SK-MEL-5 (cell line): ENCODE measurements at regions not wholly inside any gene's neighbourhood (a gene's known extent, or its start where the extent isn't known, plus 50 kb on each side); places are given as distances from the start of the nearest gene placed in this dataset.

Experiments used
- DNase-seq: peaks from one replicate; pipeline ENCODE4 v3.0.0-alpha.2; 2016; ENCODE audit warnings: low read depth, low spot score
- in situ Hi-C: cut with HindIII; loops from 2 replicates; pipeline ENCODE4 v1.10.0; 2016; ENCODE audit warnings: low sequenced_read_pairs, high pct_unique_total_duplicates, low pct_unique_long_range_greater_than_20kb

DNA sequence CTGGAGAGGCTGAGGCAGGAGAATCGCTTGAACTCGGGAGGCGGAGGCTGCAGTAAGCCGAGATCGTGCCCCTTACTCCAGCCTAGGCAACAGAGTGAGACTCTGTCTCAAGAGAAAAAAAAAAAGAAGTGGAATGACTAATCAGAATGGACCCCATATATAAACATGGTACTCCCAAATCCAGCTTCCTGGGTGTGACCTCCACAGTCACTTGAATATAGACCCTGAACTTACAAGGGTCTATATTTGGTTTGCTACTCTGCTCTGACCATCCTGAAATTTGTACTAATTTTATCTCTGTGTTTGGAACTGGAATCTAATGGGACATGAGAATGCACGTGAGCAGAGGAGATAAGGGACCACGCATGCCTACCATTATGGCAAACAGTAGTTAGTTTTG is 275.0 kb downstream of the TNS1 start:
- in situ Hi-C loops: no loop called here
- DNase-seq: no peak

DNA sequence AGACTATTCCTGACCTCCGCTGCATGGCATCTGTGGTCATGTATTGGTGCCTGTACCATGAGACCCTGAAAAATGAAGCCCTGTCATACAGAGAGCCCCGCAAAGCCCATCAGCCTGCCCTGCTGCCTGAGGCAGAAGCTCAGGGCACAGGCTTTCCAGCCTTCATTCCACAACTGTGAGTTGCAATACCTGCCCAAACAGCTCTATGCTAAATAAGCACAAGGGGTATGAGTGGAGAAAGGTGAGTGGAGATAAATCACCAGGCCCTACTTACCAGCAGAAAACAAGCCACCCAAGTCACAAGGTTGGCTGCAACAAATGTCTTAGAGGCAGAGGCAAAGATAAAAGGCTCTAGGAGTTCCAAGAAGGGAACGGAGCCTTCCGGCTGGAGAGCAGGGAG is 277.4 kb downstream of the TNS1 start:
- DNase-seq: no peak
- in situ Hi-C loops: no loop called here

DNA sequence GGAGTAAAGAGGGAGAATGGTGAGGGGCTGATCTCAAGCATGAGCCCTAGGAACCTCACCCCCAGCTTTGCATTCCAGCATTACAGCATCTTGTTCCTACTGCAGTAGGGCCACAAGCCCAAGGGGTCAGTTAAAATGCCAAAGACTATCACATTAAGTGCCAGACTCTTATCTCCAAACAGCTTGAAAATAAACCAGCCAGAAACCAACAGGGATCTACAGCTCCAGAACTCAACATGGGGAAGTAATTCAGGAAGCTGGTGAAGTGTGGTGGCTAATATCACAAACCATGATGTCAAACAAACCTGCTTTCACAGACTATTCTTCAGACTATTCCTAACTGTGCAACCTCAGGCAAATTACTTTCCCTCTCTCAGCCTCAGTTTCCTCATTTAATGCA is 278.3 kb downstream of the TNS1 start:
- DNase-seq: no peak
- in situ Hi-C loops: no loop called here

DNA sequence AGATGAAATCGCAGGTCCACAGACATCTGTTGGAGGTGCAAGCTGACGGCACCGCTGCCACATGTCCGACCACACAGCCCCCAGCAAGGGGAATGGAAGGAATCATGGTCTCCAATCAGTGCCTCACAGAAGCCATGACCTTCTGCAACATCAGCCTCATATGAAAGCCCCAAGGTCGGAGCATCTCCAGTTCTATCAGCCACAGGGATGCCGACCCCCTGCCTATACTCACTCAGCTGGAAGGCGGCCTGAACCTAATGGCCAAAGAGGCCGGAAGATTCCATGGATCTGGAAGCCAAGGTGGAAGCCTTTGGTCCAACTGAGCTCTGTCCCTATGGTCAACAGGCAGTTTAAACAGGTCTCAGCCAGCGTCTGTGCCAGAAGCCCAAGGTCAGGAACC is 278.8 kb downstream of the TNS1 start:
- in situ Hi-C loops: no loop called here
- no peak for DNase-seq

DNA sequence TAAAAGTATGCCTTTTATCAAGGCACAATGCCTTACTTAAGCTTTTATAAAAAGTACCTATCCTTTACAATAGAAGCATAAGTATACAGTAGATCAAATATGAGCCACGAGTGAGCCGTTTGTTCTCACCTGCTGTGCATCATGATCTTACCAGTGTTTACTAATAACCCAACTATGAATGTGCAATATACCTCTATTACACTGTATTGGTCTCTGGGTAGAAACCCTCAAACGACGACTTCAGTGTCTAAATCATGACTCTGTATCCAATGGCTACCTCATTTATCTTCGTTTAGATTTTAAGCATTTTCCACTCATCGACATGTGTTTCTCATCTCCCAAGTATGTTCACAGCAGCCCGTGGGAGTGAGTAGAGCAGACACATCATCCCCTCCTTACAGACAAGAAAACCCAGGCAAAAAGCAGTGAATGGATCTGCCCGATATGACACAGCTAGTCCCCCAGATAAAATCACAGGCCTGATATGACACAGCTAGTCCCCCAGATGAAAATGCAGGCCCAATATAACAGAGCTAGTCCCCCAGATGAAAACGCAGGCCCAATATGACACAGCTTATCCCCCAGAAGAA is 279.8 kb downstream of the TNS1 start:
- in situ Hi-C loops: no loop called here
- no peak for DNase-seq

DNA sequence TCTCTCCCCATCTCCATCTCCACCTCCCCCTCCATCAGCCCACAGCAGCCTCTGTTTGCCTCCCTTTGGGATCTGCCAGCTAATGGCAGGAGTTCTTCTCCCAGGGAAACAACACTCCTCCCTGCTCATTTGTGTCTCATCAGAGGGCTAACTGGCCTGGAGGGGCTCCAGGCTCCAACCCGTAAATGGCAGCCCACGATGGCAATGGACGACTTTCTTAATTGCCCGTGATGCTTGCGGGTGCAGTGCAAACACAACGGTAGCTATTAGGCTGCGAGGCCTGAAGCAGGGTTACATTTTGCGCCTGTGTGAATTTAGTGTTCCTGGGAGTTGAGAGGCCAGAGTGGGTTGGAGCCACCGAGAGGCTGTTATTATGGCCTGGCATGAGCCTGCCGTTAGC is 285.1 kb downstream of the TNS1 start:
- in situ Hi-C loops: no loop called here
- DNase-seq: no peak

DNA sequence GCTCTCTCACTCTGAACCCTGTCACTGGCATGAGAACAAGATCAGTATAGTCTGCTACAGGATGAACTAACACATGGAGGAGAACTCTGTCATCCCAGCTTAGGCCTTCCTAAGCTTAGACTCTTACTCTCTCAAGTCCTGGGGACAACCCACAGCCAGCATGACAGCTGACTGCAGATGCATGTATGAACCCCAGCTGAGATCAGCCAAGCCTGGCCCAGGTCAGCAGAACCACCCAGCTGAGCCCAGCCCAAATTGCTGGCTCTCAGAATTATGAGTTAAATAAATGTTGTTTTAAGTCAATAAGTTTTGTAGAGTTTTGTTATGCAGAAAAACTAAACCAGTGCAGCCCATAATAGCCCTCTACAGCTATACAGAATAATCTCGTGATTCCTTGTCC is 287.3 kb downstream of the TNS1 start:
- in situ Hi-C loops: no loop called here
- no peak for DNase-seq

DNA sequence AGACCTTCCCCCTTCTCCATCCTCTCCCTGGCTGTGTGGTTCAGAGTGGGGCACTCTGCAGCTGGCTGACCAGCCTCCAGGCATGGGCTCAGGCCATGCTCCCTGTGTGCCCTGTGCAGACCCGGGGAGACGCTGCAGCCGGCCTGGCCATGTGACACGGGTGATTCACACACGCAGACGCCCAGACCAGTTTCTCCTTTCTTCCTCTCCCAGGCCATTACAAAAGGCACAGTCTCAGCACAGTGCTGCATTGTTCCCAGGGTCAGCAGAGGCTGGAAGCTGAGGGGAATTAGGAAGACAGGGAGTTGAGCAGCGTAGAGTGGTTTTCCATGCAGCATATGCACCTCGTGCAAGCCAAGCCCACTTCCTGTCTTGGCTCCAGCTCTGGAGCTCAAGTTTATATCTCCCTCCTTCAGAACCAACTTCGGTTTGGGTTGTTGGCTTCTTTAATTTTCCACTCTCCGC is 288.5 kb downstream of the TNS1 start:
- peak; percentile 99 for DNase-seq
- in situ Hi-C loops: no loop called here

DNA sequence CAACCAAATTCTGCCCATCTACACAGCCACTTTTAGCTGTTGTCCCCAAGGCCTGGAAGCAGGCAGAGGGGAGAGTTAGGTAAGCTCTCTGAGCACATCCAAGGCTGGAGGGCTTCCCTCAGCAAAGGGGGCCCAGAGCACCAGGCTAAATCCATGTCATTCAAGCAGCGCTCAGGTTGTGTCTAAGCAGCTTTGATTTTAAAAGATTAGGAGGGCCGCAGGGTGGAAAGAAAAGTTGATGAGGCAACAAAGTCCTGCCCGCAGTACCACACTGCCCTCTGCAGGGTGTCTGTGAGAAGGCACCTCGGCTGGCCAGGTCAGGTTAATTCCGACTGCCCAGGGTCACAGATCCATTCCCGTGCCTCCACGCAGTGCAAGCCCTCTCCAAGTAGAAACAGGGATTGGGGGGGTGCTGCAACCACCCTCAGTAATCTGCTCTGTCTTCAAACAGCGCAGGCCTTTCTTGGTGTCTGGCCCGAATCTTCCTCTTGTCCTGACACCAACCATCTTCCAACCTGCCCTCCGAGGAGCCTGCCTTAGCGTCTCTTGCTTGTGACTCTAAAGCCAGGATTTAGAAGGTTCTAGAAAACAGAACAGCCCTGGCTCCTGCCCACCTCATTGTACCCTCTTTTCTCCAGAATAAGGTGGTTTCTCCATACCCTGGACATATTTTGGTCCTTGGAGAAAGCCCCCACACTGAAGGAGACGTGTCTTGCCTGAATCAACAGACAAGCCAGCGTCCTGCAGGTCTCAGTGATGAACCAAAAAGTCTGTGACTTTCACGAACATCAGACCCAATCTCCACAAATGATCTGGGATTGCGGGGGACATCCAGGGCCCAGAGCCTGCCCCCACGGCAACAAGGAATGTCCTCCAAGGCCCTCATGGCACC is 289.2 kb downstream of the TNS1 start:
- peak; percentile 85 for DNase-seq
- in situ Hi-C loops: no loop called here

DNA sequence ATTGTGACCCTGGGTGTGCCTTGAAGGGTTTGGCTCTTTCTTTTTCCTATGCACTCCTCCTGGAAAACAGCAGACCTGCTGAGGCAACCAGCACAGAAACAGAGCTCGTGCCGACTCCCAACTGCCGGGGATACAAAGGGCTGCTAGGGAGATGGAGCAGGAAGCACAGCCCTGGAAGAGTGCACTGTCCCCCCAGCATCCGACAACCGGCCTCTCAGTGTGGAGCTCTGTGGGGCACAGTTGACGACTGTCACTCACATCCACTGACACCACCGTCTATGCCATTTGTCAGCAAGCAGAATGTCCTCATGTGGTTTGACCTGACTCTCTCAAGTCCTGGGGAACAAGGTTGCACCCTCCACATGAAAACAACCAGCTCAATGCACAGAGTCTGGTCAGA is 290.4 kb downstream of the TNS1 start:
- in situ Hi-C loops: no loop called here
- no peak for DNase-seq

DNA sequence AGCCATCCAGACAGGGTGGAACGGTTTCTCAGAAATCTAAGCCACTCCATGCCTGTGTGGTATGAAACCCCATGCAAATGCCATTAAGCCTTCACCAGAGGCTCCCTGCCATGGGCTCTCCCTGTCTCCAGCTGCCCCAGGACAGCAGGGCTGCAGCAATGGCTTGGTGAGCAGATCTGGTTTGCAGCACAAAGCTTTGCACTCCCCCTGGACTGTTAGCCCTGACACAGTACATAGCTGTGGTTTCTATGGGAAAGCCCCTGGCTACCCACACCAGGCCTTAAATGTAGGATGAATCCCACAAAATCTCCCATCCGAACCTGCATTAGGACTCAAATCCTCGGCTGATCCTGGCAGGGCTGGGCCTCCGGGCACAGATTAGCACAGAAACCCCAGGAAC is 291.6 kb downstream of the TNS1 start:
- no peak for DNase-seq

DNA sequence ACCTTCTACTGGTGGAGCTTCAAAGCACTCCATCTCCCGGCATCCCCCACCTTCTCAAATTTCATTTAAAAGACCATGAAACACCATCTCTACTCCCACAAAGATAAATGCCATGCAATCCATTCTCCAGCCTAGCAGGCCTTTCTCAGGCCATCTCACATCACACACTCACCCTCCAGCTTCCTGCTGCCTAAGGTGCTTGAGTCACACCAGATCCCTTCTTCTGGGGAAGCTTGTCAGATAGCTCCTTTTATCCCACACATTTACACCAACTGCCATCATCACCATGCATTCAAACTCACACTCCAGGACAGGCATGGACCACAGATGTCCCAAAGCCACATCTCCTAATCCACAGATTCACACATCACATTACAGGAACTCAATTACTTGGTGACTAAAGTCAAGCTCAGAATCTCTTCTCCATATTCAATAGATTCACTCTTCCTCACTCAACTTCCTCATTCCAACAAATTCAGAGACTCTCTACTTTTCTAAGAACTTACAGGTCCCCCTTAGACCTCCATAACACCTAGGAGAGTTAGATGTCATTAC is 292.5 kb downstream of the TNS1 start:
- no peak for DNase-seq
- in situ Hi-C loops: no loop called here

More for the DNA sequence above, 291.6 kb downstream of the TNS1 start:
- in situ Hi-C loops: no loop called here

DNA sequence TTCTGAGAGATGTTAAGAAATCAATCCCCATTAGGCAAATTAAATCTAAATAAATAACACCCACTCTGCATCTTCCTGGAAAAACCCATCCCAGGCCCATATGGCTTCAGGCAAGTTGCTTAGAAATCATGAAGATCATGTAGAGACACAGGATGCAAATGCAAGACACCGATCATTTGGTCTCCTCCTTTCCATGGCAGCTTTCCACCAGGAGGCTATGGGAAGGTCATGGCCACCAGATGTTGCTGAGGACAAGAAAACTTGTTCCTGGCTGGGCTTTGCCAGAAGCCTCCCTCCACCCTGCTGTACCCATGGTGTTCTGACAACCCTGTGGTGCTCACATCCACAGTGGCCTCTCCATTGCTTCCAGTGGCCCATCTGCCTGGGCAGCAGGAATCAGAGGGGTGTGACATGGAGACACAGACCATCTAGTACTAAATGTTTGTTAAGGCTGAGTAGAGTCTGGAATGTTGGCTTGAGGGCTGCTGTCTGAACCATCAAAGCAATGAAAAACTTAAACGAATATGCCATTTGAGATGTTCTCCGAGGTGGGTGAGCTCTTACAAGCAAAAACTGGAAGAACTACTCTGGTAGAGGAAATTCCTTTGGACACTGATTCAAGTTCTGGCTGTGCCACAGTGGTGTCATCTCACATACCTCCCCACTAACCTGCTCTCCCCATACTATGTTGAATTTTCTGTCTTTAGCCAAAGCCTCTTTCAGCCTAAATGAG is 293.2 kb downstream of the TNS1 start:
- no peak for DNase-seq
- in situ Hi-C loops: no loop called here

DNA sequence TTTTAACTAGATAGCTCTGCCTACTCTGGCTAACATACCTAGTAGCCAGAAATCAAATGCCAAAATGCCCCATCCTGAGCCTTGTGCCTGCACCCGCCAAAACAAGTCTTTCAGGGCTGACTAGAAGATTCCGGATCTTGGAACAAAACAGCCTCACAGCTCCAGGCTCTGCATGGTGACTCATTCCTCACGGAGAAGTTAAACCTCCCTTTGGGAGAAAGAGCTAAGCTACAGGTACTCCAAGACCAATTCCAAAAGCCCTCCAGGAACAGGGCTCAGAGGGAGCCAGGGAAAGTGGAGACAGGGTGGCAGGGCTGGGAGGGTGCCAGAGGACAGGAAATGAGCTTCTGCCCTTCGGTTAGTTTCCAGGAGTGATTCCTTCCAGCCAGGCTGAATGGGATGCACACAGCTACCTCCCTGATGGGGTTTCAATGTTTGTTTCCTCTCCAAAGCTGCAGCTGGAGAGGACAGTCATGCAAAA is 295.6 kb downstream of the TNS1 start:
- DNase-seq: peak; percentile 34
- in situ Hi-C loops: no loop called here

DNA sequence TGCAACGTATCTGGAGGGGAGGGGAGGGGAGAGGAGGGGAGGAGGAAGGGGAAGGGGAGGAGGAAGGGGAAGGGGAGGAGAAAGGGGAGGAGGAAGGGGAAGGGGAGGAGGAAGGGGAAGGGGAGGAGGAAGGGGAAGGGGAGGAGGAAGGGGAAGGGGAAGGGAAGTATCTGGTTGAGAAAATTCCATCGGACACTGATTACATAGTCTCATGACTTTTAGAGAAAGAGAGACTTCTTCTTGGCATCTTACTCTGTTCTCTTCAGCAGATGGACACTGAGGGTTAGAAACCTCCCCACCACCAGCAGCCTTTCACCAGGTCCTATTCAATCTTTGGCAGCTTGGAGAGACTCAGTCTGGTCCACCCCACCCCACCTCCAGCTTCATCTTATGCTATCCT is 296.3 kb downstream of the TNS1 start:
- no peak for DNase-seq
- in situ Hi-C loops: no loop called here

DNA sequence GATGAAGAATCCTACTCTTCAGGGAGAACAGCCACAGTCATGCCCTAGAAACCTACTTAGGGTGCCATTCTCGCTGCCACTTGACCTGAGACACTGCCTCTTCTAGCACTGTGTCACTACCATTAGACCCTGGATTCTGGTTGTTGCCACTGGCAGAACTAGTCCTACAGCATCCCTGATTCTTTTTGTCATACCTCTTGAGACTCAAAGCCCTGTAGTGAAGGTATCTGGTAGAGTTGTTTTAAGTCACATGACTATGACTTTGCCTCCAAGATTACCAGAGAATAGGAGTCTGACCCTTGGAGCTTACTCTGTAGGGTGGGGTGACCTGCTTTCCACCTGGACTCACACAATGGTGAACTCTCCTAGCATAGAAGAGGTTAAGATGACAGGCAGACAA is 296.7 kb downstream of the TNS1 start:
- no peak for DNase-seq
- in situ Hi-C loops: no loop called here

DNA sequence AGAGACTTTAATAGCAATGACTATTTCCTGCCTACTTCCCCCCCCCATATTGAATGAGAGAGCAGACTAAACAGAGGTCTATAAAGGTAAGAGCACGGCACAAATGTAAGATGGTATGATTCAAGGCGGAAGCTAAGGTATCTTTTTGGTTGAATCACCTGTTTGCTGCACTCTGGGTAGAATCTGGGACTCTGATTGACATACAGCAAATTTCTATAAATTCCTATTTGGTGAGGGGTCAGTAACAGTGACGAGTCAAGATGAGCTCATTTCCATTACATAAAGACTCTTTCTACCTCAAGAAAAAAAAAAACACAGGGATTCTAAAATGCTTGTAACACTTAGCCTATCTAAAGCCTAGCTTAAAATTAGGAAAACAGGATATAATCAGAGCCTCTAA is 297.3 kb downstream of the TNS1 start:
- in situ Hi-C loops: no loop called here
- no peak for DNase-seq

DNA sequence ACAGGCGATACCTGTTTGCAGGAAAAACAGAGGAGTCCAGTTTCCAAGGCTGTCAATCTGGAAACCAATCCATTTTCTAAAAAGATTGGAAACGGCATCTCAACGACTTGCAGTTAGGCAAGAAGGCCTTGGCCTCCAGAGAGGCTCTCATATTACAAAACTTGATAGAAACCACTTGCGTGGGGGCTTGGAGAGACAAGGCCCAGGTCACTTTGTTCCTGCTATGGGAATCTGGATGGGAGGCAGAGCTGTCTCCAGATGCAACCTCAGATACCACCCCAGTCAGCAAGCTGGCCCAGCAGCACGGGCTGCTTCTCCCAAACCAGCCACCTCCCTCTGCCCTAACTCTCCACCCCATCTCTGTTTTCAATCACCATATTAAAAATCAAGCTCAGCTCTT is 298.8 kb downstream of the TNS1 start:
- DNase-seq: no peak
- in situ Hi-C loops: no loop called here
